GM21423 (cell line): ENCODE measurements at regions not wholly inside any gene's neighbourhood (a gene's known extent, or its start where the extent isn't known, plus 50 kb on each side); places are given as distances from the start of the nearest gene placed in this dataset.

Source experiments
- ATAC-seq: cut with Tn5 transposase; IDR thresholded peaks from one replicate; pipeline ENCODE4 v1.9.1; 2021; ENCODE audit warnings: mild to moderate bottlenecking, moderate library complexity; ENCODE audit not compliant: unreplicated experiment

GRCh38 chr2:126774290-126774689 is 118.3 kb downstream of the GYPC start:
- no peak for ATAC-seq

DNA sequence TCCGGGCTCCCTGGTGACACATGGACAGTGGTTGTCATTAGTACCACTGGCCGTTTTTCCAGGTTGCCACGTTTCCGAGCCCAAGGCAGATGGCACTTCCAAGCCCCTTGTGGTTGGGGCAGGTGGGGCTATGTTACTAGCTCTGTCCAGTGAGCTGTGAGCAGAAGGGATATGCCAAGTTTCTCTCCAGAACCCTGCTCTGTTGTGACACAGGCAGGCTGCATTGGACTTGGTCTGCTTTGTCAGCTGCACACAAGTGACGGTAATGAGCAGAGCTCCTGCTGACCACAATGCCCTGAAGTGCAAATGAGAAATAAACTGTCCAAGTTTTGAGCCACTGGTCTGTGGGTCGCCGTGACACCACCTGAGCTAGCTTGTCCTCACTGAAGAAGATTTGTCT is 118.8 kb downstream of the GYPC start:
- no peak for ATAC-seq

- ATAC-seq = no peak
Observed at GRCh38 chr2:126775300-126775985, 119.5 kb downstream of the GYPC start.

- ATAC-seq = no peak
Observed at GRCh38 chr2:126776255-126776654, 120.3 kb downstream of the GYPC start.

DNA sequence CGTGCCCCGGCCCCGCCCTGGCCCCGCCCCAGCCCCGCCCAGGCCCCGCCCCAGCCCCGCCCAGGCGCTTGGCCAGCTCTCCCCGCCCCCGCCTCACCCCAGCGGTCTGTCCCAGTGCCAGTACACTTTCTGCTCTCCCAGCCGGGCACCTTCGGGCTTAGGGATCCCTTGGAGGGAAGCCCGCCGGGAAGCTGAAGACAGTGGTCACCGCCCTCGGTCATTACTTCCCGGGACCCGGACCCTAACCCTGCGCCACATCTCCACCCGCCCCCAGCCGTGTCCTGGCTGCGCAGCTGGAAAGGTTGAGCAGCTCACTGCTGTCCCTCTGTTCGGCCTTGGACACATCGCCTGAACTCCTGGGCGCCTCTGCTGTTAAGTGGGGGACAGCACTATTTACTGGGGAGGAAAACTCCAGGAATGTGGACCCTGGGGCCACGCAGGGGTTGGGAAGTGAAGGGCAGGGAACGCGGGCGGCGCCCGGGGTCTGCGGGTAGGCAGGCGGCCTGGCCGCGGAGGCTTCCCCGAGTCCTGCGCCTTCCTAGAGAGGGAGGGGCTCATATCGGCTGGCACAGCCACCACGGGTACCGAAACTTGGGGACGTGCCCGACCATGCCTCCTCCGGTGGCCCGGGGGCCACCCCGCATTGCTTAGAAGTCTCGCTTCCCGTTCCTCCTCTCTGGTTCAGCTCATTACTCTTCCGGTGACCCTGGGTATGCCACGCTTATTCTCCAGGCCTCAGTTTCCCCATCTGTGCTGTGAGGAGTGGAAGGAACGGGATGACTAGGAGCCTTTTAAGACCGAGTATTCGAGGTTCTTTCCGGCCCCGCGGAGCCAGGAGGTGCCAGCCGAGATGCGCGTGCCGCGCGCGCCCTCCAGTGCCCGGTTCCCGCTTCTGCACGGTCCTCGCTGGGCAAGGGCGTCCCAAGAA is 121.0 kb downstream of the GYPC start:
- ATAC-seq = peak; percentile 83

- ATAC-seq = peak; percentile 8
Observed at GRCh38 chr2:126777620-126777978, 121.1 kb upstream of the TEX51 start.

- no peak for ATAC-seq
Observed at GRCh38 chr2:126778561-126779501, 119.9 kb upstream of the TEX51 start.

GRCh38 chr2:126781206-126781605 is 117.5 kb upstream of the TEX51 start:
- ATAC-seq = no peak

- ATAC-seq = no peak
Observed at GRCh38 chr2:126781806-126782205, 116.9 kb upstream of the TEX51 start.

- ATAC-seq = no peak
Observed at GRCh38 chr2:126782648-126783047, 116.0 kb upstream of the TEX51 start.

- ATAC-seq = no peak
Observed at GRCh38 chr2:126783341-126783740, 115.3 kb upstream of the TEX51 start.

DNA sequence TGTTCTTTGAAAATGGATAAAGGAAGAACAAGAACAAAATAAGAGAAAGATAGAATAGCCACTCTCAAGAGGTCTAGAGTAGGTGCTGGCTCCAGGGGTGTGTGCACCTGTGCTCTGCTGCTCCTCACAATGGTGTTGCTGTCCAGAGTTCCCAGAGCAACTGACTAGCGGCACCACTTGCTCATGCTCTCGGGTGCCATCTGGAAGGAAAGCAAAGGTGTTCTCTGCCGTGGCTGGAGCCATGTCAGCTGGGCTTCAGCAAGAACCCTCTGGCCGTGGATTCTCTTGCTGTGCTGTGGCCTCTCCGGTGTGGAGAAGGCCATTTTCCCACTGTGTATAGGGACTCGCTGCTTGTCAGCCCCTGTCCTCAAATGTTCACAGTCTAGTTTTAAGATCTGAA is 114.6 kb upstream of the TEX51 start:
- no peak for ATAC-seq

GRCh38 chr2:126784621-126785020 is 114.1 kb upstream of the TEX51 start:
- ATAC-seq = no peak

- no peak for ATAC-seq
Observed at GRCh38 chr2:126785236-126785635, 113.5 kb upstream of the TEX51 start.

- no peak for ATAC-seq
Observed at GRCh38 chr2:126785862-126786261, 112.8 kb upstream of the TEX51 start.

DNA sequence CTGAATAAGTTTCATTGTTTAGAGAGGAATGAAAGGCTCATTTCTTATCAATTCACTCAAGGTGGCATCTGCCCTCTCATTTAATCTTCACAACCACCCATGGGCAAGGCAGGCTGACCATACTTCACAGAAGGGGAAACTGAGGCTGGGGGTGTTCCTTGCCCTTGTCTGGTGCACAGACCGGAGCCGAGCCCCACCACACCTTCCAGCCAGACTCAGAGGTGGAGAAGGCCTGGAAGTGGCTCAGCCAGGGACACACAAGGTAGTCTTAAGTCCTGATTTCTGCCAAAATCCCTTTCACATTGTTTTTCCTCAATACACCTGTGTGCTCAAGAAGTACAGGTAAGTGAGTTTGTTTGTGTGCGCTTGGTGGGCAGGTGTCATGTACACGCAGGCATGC is 111.9 kb upstream of the TEX51 start:
- no peak for ATAC-seq

DNA sequence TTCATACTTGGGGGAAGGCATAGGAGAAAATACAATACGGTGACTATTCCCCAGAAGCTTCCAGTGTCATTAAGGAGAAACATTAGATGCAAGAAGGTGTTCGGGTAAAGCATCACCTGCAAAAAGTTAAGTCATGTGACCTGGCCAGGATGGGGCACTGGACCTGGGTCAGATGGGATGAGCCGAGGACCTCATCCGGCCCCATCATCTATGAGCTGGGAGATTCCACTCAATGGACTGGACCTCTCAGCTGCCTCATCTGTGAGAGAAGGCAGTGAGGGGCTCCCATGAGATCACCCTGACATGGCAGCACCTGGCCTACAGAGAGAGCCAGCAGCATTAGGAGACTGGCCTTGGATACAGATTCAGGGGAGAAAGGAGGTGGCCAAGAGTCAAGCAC is 111.4 kb upstream of the TEX51 start:
- ATAC-seq = no peak

DNA sequence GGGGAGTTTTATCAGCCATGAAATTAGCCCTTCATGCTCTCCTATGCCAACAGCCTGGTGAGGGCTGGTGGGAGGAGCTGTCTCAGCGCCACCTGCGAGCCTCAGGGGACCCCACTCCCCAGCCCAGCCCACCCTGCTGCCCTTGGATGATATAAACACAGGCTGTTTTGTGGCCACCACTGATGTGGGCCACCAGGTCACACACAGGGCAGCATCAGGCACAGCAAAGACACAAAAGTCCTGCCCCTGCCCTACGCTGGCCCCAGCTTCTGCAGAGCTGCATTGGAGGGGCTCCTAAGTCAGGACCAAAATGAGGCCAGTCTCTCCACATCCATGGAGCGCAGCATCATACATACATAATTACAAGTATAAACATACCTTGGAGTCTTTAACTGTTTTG is 110.6 kb upstream of the TEX51 start:
- ATAC-seq = no peak

DNA sequence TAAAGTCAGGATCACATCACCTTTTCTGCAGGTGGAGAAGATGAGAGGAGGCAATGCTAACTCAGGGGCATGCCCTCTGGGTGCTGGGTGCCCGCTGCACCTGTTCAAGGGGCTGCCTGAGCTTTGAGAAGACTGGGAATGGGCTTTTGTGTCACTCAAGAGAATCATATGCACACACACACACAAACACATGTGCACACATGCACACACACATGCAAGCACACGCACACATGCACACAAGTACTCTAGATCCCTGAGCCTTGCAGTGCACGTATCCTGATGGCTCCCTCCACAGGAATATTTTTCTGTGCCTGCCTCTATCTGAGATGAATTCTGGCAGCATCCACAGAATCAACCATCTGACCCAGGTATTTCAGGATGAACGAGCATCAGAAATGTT is 110.0 kb upstream of the TEX51 start:
- ATAC-seq = no peak

DNA sequence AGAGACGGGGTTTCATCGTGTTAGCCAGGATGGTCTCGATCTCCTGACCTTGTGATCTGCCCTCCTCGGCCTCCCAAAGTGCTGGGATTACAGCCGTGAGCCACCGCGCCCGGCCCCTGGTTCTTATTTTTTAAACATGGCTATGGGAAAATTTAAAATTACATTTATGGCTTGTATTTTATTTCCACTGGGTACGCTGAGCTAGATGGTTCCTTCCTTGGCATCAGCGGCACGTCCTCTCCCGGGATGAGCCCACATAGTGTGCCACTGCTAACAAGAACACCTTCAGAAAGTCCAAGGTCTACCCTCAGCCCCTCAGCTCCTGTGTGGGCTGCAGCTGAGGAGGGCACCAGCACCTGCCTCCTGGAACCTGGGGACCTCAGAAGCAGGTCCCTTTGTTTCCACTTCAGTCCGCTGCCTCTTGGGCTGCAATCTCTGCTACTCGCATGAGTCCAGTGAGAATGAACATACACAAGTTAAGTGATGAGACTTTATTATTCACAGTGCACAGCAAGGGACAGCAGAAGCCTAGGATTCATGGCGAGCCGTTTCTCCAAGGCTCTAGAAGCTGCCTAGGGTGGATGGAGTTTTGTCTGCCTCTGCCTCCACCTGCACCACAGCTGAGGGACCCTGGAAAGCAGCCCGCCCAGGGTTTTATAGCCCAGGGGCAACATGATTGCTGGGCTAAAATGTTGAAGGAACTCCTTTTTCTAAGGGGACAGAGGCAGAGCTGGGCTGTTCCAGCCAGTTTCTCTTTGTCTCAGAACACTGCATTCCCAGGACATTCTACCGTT is 107.5 kb upstream of the TEX51 start:
- no peak for ATAC-seq
